Ovary (tissue), 7 donors: ENCODE measurements at regions not wholly inside any gene's neighbourhood (a gene's known extent, or its start where the extent isn't known, plus 50 kb on each side); places are given as distances from the start of the nearest gene placed in this dataset.

ENCODE experiments used
- DNase-seq, 5 donors: peaks; one replicate each; pipeline ENCODE4 v3.0.0-alpha.2; 2019 to 2020
- H3K27ac ChIP-seq, 2 donors: fragments of 200-600 bp; one replicate each; pipeline versions ENCODE4 v1.5.1 to v1.8.0; 2019 to 2022
- H3K27me3 ChIP-seq: fragments of 200-600 bp; one replicate; pipeline ENCODE4 v1.8.0; 2022
- H3K36me3 ChIP-seq: fragments of 200-600 bp; sonication (generic); one replicate; pipeline ENCODE4 v1.5.1; 2019
- H3K4me1 ChIP-seq: one replicate; pipeline ENCODE4 v1.8.1; 2013; ENCODE audit warnings: mild to moderate bottlenecking, moderate library complexity; ENCODE audit not compliant: insufficient read depth
- H3K4me3 ChIP-seq: fragments of 200-600 bp; sonication (generic); one replicate; pipeline ENCODE4 v1.5.1; 2017
- H3K9me3 ChIP-seq, 2 donors: fragments of 200-600 bp in 1 of 2; sonication (generic) in 1 of 2; one replicate each; pipeline versions ENCODE4 v1.5.1 to v1.8.1; 2013 to 2019; ENCODE audit warnings: mild to moderate bottlenecking in 1 of 2, moderate library complexity in 1 of 2
- EP300 ChIP-seq: sonication (generic); formaldehyde crosslinking; IDR thresholded peaks from one replicate; pipeline ENCODE4 v1.6.1; 2017; ENCODE audit warnings: antibody characterized with exemption
- POLR2A ChIP-seq: fragments of 450-650 bp; IDR thresholded peaks from one replicate; pipeline ENCODE4 v1.6.1; 2017; ENCODE audit warnings: antibody characterized with exemption, mild to moderate bottlenecking, moderate library complexity
- WGBS, 3 donors: extraction: QIAGEN DNeasy Blood & Tissue Kit in 1 of 3; methylation state at CpG; one replicate each; pipeline versions ENCODE4 v1.1.5 to v1.1.7; 2013 to 2017; 5-methylcytosine and 5-hydroxymethylcytosine counted together
- intact Hi-C, 4 donors: fragments of 100-400 bp; cut with DNase I; formaldehyde crosslinking; loops; one replicate each; pipeline versions ENCODE4 v1.11.0 to v1.15.1; 2022 to 2023
- TF ChIP-seq, protein P1 (sequence below), 3 donors: fragments of 450-650 bp in 2 of 3; fragments of 200-600 bp in 1 of 3; IDR thresholded peaks; one replicate each; pipeline versions ENCODE4 v1.5.1 to v1.8.0; 2016 to 2022; ENCODE audit warnings: antibody characterized with exemption in 3 of 3, mild to moderate bottlenecking in 1 of 3
- donor health status: DM: no; HTN: no; CAD: no; lungs with moderate emphysema.
- donor health status: DM: no; HTN: no; CAD: no.
- donor health status: Bipolar disorder and iron deficiency.
- donor health status: DM: no; HTN: no; CAD: no.
- donor health status: DM: yes; HTN: yes; CAD: no.

DNA sequence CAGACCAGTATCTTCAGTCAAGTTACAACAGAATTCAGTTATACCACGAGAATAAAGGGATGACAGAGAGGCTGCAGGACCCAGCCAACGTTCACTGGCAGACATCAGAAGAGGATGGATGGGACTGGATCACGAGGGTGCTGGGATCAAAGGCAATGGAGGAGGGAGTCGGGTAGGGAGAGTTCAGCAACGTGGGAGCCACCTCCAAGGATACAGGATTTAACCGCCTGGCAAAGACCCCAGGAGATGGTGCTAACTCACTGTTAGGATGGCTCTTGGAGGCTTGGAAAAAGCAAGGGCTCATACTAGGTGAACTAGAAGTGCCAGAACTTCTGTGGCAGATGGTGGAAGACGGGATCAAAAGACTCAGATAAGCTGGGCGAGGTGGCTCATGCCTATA lies 99.1 kb upstream of the DISP3 start:
- no peak overlapping the region for H3K27ac ChIP-seq
- no peak overlapping the region for H3K4me3 ChIP-seq
- H3K36me3 ChIP-seq = no peaks in the 10 kb centered on the region
- H3K4me1 ChIP-seq = no peaks in the 10 kb centered on the region
- intact Hi-C loops = no loop called here
- H3K27me3 ChIP-seq = no peaks in the 10 kb centered on the region
- no peak for DNase-seq
- WGBS, 3 donors = 20 to 27% (median 26%) methylated on average over 8 of the region's 8 CpGs
- no peaks in the 10 kb centered on the region for H3K9me3 ChIP-seq
- TF ChIP-seq POLR2A (no peak), EP300 (no peak)
- TF ChIP-seq, protein P1, sequence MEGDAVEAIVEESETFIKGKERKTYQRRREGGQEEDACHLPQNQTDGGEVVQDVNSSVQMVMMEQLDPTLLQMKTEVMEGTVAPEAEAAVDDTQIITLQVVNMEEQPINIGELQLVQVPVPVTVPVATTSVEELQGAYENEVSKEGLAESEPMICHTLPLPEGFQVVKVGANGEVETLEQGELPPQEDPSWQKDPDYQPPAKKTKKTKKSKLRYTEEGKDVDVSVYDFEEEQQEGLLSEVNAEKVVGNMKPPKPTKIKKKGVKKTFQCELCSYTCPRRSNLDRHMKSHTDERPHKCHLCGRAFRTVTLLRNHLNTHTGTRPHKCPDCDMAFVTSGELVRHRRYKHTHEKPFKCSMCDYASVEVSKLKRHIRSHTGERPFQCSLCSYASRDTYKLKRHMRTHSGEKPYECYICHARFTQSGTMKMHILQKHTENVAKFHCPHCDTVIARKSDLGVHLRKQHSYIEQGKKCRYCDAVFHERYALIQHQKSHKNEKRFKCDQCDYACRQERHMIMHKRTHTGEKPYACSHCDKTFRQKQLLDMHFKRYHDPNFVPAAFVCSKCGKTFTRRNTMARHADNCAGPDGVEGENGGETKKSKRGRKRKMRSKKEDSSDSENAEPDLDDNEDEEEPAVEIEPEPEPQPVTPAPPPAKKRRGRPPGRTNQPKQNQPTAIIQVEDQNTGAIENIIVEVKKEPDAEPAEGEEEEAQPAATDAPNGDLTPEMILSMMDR (IDR thresholded peaks at IDR 0.05) = no peak

GRCh38 chr1:11380500-11380899 lies 98.5 kb upstream of the DISP3 start:
- Histone ChIP-seq H3K27me3 (no peaks in the 10 kb centered on the region), H3K27ac (no peak overlapping the region)
- WGBS, 3 donors = 64 to 69% (median 66%) methylated on average over 5 of the region's 5 CpGs

GRCh38 chr1:11383553-11384169 lies 95.3 kb upstream of the DISP3 start:
- no peaks in the 10 kb centered on the region for H3K27me3 ChIP-seq
- TF ChIP-seq POLR2A (no peak), EP300 (no peak)
- TF ChIP-seq, protein P1 (IDR thresholded peaks at IDR 0.05) = no peak
- 37 to 44% (median 40%) methylated on average over 10 of the region's 10 CpGs for WGBS, 3 donors
- no peak for DNase-seq
- H3K9me3 ChIP-seq = no peaks in the 10 kb centered on the region
- intact Hi-C loops = no loop called here
- H3K27ac ChIP-seq = no peak overlapping the region
- H3K4me1 ChIP-seq = no peaks in the 10 kb centered on the region
- no peak overlapping the region for H3K4me3 ChIP-seq
- no peaks in the 10 kb centered on the region for H3K36me3 ChIP-seq

More at GRCh38 chr1:11380500-11380899, 98.5 kb upstream of the DISP3 start:
- intact Hi-C loops = no loop called here
- Histone ChIP-seq H3K4me3 (no peak overlapping the region), H3K4me1 (no peaks in the 10 kb centered on the region), H3K9me3 (no peaks in the 10 kb centered on the region), H3K36me3 (no peaks in the 10 kb centered on the region)
- no peak for DNase-seq
- TF ChIP-seq, protein P1 (IDR thresholded peaks at IDR 0.05) = no peak
- TF ChIP-seq EP300 (no peak), POLR2A (no peak)

DNA sequence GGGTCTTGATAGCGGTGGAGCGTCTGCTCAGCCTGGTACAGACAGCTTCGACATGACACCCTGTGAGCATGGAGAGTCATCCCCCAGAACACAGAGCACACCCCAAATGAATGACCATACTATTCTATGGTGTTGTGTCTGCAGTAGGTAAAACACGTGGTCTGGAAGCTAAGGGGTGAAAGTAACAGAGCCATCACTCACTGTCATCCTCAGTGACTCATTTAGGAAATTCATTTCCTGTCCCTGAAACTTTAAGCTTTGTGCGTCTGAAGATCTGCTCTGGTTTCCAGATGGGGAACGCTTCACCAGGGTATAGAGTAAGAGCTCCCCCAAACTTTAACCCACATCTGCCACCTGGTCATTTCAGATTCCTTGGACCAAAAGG lies 94.8 kb upstream of the DISP3 start:
- intact Hi-C loops = no loop called here
- TF ChIP-seq, protein P1 (IDR thresholded peaks at IDR 0.05) = no peak
- TF ChIP-seq POLR2A (no peak), EP300 (no peak)
- H3K27ac ChIP-seq = no peak overlapping the region
- H3K36me3 ChIP-seq = no peaks in the 10 kb centered on the region
- H3K4me3 ChIP-seq = no peak overlapping the region
- DNase-seq = no peak
- no peaks in the 10 kb centered on the region for H3K9me3 ChIP-seq
- no peaks in the 10 kb centered on the region for H3K27me3 ChIP-seq
- H3K4me1 ChIP-seq = no peaks in the 10 kb centered on the region
- 46 to 65% (median 60%) methylated on average over 6 of the region's 6 CpGs for WGBS, 3 donors
